Type B pancreatic cell (in vitro differentiated cells): ENCODE measurements at regions not wholly inside any gene's neighbourhood (a gene's known extent, or its start where the extent isn't known, plus 50 kb on each side); places are given as distances from the start of the nearest gene placed in this dataset.

Experiments
- DNase-seq: peaks from one replicate; pipeline ENCODE4 v3.0.0; 2021; ENCODE audit warnings: mixed read lengths; ENCODE audit not compliant: unreplicated experiment; ENCODE audit errors: extremely low spot score
- H3K27ac Mint-ChIP-seq: 2 replicates; pipeline ENCODE4 v1.8.0; 2021; ENCODE audit warnings: mild to moderate bottlenecking, mixed read lengths
- H3K27me3 Mint-ChIP-seq: 2 replicates; pipeline ENCODE4 v1.8.0; 2021; ENCODE audit warnings: mixed read lengths
- H3K36me3 Mint-ChIP-seq: 2 replicates; pipeline ENCODE4 v1.8.0; 2021; ENCODE audit warnings: mixed read lengths
- H3K4me1 Mint-ChIP-seq: one replicate; pipeline ENCODE4 v1.8.0; 2021; ENCODE audit warnings: mixed read lengths; ENCODE audit not compliant: unreplicated experiment
- H3K4me3 Mint-ChIP-seq: 2 replicates; pipeline ENCODE4 v1.8.0; 2021; ENCODE audit warnings: mild to moderate bottlenecking, mixed read lengths
- H3K9me3 Mint-ChIP-seq: 2 replicates; pipeline ENCODE4 v1.8.0; 2021; ENCODE audit warnings: mixed read lengths
- CTCF ChIP-seq: fragments of 200-600 bp; sonication (generic); conservative IDR thresholded peaks from 2 replicates; pipeline ENCODE4 v1.5.0; 2021; ENCODE audit warnings: antibody characterized with exemption, mild to moderate bottlenecking

- H3K27ac Mint-ChIP-seq = no peak overlapping the region
- DNase-seq = no peak
- no peak overlapping the region for H3K4me3 Mint-ChIP-seq
- H3K27me3 Mint-ChIP-seq = no peaks in the 10 kb centered on the region
- peaks cover 8% of the 10 kb centered on the region for H3K4me1 Mint-ChIP-seq
- TF ChIP-seq CTCF = no peak
- H3K9me3 Mint-ChIP-seq = peaks cover 3% of the 10 kb centered on the region
- no peaks in the 10 kb centered on the region for H3K36me3 Mint-ChIP-seq
Observed at GRCh38 chr2:125560855-125561254, 1095.1 kb upstream of the GYPC start.

DNA sequence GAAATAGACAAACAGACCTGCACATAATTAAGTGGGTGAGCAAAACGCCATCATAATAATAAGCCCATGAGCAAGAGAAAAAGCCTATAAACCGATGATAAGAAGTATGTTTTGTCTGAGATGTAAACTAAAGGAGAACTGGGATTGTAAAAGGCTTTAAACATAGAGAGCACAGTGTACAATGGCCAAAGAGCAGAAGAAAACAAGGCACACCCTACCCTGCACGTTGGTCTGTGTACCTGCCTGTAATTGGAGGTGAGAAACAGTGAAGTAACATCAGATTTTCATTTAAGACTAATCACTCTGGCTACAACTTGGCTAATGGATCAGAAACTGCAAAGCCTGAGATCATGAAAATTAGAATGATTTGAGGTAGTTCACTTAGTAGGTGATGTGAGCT is 1094.7 kb upstream of the GYPC start:
- no peaks in the 10 kb centered on the region for H3K36me3 Mint-ChIP-seq
- no peak overlapping the region for H3K27ac Mint-ChIP-seq
- H3K27me3 Mint-ChIP-seq = no peaks in the 10 kb centered on the region
- peaks cover 8% of the 10 kb centered on the region for H3K4me1 Mint-ChIP-seq
- no peak for DNase-seq
- no peak for TF ChIP-seq CTCF
- H3K9me3 Mint-ChIP-seq = no peaks in the 10 kb centered on the region
- no peak overlapping the region for H3K4me3 Mint-ChIP-seq

DNA sequence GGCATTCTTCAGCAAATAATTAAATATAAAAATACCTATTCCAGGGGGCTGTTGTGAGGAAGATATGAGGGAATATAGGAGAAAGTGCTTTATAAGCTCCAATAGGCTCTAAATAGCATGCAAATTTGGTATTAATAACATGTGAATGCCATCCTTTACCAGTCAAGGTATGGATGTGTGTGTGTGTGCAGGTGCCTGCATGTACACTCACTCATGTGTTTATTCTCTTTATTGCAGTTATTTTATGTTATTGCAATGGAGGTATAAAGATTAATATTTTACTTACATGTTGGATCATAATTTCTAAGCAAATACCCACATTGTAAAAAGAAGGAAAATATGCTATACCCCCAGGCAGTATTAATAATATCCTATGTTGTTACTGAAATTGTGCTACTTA is 1093.0 kb upstream of the GYPC start:
- H3K36me3 Mint-ChIP-seq = no peaks in the 10 kb centered on the region
- H3K9me3 Mint-ChIP-seq = no peaks in the 10 kb centered on the region
- H3K4me3 Mint-ChIP-seq = no peak overlapping the region
- no peaks in the 10 kb centered on the region for H3K4me1 Mint-ChIP-seq
- TF ChIP-seq CTCF = no peak
- no peak for DNase-seq
- no peaks in the 10 kb centered on the region for H3K27me3 Mint-ChIP-seq
- H3K27ac Mint-ChIP-seq = no peak overlapping the region

- Mint-ChIP-seq H3K4me3 (no peak overlapping the region), H3K27ac (no peak overlapping the region), H3K36me3 (no peaks in the 10 kb centered on the region), H3K4me1 (no peaks in the 10 kb centered on the region), H3K27me3 (no peaks in the 10 kb centered on the region), H3K9me3 (no peaks in the 10 kb centered on the region)
- DNase-seq = no peak
- TF ChIP-seq CTCF = peak; percentile 24
Observed at GRCh38 chr2:125564471-125564870, 1091.5 kb upstream of the GYPC start.

DNA sequence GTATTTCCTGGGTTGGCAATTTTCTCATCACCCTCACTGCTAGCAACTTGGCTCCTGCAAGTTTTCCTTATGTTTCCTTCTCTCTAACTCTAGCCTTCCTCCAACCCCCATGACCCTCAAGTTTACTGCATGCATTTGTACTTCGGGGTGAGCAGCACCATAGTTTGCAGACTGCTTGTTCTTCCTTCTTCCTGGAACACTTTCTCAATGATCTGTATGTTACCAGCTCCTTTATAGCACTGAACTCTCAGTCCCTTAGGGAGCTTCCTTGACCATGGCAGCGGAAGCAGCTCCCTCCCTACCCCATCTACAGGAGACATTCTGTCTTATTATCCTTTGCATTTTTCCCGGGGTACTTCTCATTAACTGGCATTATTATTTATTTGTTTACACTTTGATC is 1089.5 kb upstream of the GYPC start:
- TF ChIP-seq CTCF = no peak
- Mint-ChIP-seq H3K27me3 (no peaks in the 10 kb centered on the region), H3K4me3 (no peak overlapping the region), H3K36me3 (no peaks in the 10 kb centered on the region), H3K27ac (no peak overlapping the region), H3K9me3 (no peaks in the 10 kb centered on the region), H3K4me1 (no peaks in the 10 kb centered on the region)
- no peak for DNase-seq

DNA sequence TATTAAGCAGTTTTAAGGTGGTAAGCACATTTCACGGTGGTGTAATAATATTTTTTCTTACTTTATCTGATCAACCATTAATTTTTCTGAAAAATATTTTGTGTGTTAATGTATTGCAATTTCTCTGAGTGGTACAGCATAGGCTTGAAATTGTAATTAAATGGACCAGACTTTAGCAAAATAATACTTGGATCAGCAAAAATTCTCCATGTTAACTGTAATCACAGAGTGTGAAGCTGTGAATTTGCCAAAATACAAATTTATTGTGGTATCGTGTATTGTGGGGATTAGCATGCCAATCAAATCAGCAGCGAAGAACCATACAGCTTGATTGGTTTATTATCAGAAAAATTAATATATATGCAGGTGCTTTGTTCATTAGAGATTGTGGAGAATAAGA is 1088.9 kb upstream of the GYPC start:
- Mint-ChIP-seq H3K4me3 (no peak overlapping the region), H3K4me1 (no peaks in the 10 kb centered on the region), H3K36me3 (no peaks in the 10 kb centered on the region), H3K27me3 (no peaks in the 10 kb centered on the region), H3K9me3 (no peaks in the 10 kb centered on the region), H3K27ac (no peak overlapping the region)
- DNase-seq = no peak
- no peak for TF ChIP-seq CTCF
